CD4-positive, alpha-beta memory T cell (primary cell): ENCODE measurements at regions not wholly inside any gene's neighbourhood (a gene's known extent, or its start where the extent isn't known, plus 50 kb on each side); places are given as distances from the start of the nearest gene placed in this dataset.

Source experiments
- CTCF ChIA-PET: fragments of 350-600 bp; sonication (Branson Sonifier 250); formaldehyde crosslinking; loops from one replicate; lab custom pipeline; 2021; ENCODE audit warnings: inconsistent platforms; ENCODE audit not compliant: partially characterized antibody; lab: Charles Lee
- POLR2A ChIA-PET: fragments of 350-600 bp; sonication (Branson Sonifier 250); formaldehyde crosslinking; loops from one replicate; lab custom pipeline; 2021; ENCODE audit not compliant: partially characterized antibody; lab: Charles Lee
- DNase-seq, 5 donors: peaks; one replicate each; pipeline versions ENCODE4 v3.0.0 to v3.0.0-alpha.2; 2020 to 2022; ENCODE audit warnings: mixed read lengths in 1 of 5
- H3K27ac ChIP-seq: one replicate; pipeline ENCODE4 v1.7.0; 2013; ENCODE audit warnings: low read depth, low read length
- H3K27me3 ChIP-seq: 2 replicates; pipeline ENCODE4 v1.7.0; 2013; ENCODE audit warnings: mild to moderate bottlenecking, low read length, moderate library complexity; ENCODE audit not compliant: insufficient read depth
- H3K36me3 ChIP-seq: 2 replicates; pipeline ENCODE4 v1.7.0; 2013; ENCODE audit warnings: mild to moderate bottlenecking, low read length, moderate library complexity; ENCODE audit not compliant: insufficient read depth
- H3K4me1 ChIP-seq: 2 replicates; pipeline ENCODE4 v1.7.0; 2013; ENCODE audit warnings: mild to moderate bottlenecking, low read length, moderate library complexity; ENCODE audit not compliant: insufficient read depth
- H3K4me3 ChIP-seq, 2 donors: one replicate each; pipeline ENCODE4 v1.7.0; 2013; ENCODE audit warnings: low read length in 2 of 2, mild to moderate bottlenecking in 1 of 2
- H3K9me3 ChIP-seq, 2 donors: one replicate each; pipeline ENCODE4 v1.7.0; 2013; ENCODE audit warnings: low read length in 2 of 2, control low read depth in 1 of 2; ENCODE audit not compliant: control insufficient read depth in 1 of 2
- H3K27ac Mint-ChIP-seq, 7 donors: one replicate each; pipeline ENCODE4 v1.8.0; 2020 to 2021; ENCODE audit warnings: mixed read lengths in 7 of 7, mild to moderate bottlenecking in 6 of 7, inconsistent platforms in 3 of 7, moderate library complexity in 3 of 7
- H3K27me3 Mint-ChIP-seq, 2 donors: one replicate each; pipeline ENCODE4 v1.8.0; 2020 to 2021; ENCODE audit warnings: mixed read lengths in 2 of 2
- H3K36me3 Mint-ChIP-seq, 2 donors: one replicate each; pipeline ENCODE4 v1.8.0; 2020 to 2021; ENCODE audit warnings: mixed read lengths in 2 of 2, inconsistent platforms in 1 of 2, mild to moderate bottlenecking in 1 of 2
- H3K4me1 Mint-ChIP-seq, 4 donors: one replicate each; pipeline ENCODE4 v1.8.0; 2020 to 2021; ENCODE audit warnings: mixed read lengths in 4 of 4, mild to moderate bottlenecking in 1 of 4
- H3K4me3 Mint-ChIP-seq, 8 donors: one replicate each; pipeline ENCODE4 v1.8.0; 2020 to 2021; ENCODE audit warnings: mixed read lengths in 8 of 8, mild to moderate bottlenecking in 7 of 8, moderate library complexity in 6 of 8, inconsistent platforms in 3 of 8
- H3K9me3 Mint-ChIP-seq, 8 donors: one replicate each; pipeline ENCODE4 v1.8.0; 2020 to 2021; ENCODE audit warnings: mixed read lengths in 8 of 8, mild to moderate bottlenecking in 5 of 8, inconsistent platforms in 3 of 8, moderate library complexity in 1 of 8
- intact Hi-C: fragments of 100-400 bp; cut with micrococcal nuclease; formaldehyde crosslinking; loops from one replicate; pipeline ENCODE4 v1.15.1; 2023

GRCh38 chr4:161197474-161197873, 966.3 kb downstream of the FSTL5 start:
- no peaks in the 10 kb centered on the region for H3K36me3 Mint-ChIP-seq
- Histone ChIP-seq H3K9me3 (no peaks in the 10 kb centered on the region), H3K4me1 (no peaks in the 10 kb centered on the region), H3K27me3 (no peaks in the 10 kb centered on the region), H3K36me3 (no peaks in the 10 kb centered on the region), H3K4me3 (no peak overlapping the region), H3K27ac (no peak overlapping the region)
- peaks cover 1 to 16% (median 6%) of the 10 kb centered on the region in 8 donors for H3K9me3 Mint-ChIP-seq
- DNase-seq = no peak
- intact Hi-C loops = no loop called here
- POLR2A ChIA-PET = no interaction called here
- H3K27me3 Mint-ChIP-seq = no peaks in the 10 kb centered on the region
- H3K4me1 Mint-ChIP-seq = no peaks in the 10 kb centered on the region
- H3K4me3 Mint-ChIP-seq = no peak overlapping the region
- H3K27ac Mint-ChIP-seq = no peak overlapping the region
- CTCF ChIA-PET = no interaction called here

- no peak overlapping the region for H3K27ac ChIP-seq
- Mint-ChIP-seq H3K4me3 (no peak overlapping the region), H3K27ac (no peak overlapping the region), H3K27me3 (no peaks in the 10 kb centered on the region), H3K4me1 (no peaks in the 10 kb centered on the region), H3K36me3 (no peaks in the 10 kb centered on the region), H3K9me3 (peaks cover 0 to 8% (median 0%) of the 10 kb centered on the region in 8 donors)
- no peaks in the 10 kb centered on the region for H3K27me3 ChIP-seq
- intact Hi-C loops = no loop called here
- DNase-seq = no peak
- POLR2A ChIA-PET = no interaction called here
- peaks cover 0 to 6% of the 10 kb centered on the region in 2 donors for H3K9me3 ChIP-seq
- no peaks in the 10 kb centered on the region for H3K4me1 ChIP-seq
- no peak overlapping the region for H3K4me3 ChIP-seq
- CTCF ChIA-PET = no interaction called here
- H3K36me3 ChIP-seq = no peaks in the 10 kb centered on the region
These were observed 974.3 kb downstream of the FSTL5 start for GRCh38 chr4:161189286-161190134.

GRCh38 chr4:161188578-161188977, 975.2 kb downstream of the FSTL5 start:
- no peak overlapping the region for H3K27ac ChIP-seq
- POLR2A ChIA-PET = no interaction called here
- H3K9me3 ChIP-seq = peaks cover 0 to 6% of the 10 kb centered on the region in 2 donors
- no peaks in the 10 kb centered on the region for H3K36me3 ChIP-seq
- Mint-ChIP-seq H3K36me3 (no peaks in the 10 kb centered on the region), H3K27ac (no peak overlapping the region), H3K27me3 (no peaks in the 10 kb centered on the region), H3K9me3 (peaks cover 0 to 8% (median 0%) of the 10 kb centered on the region in 8 donors), H3K4me3 (no peak overlapping the region), H3K4me1 (no peaks in the 10 kb centered on the region)
- H3K4me3 ChIP-seq = no peak overlapping the region
- H3K4me1 ChIP-seq = no peaks in the 10 kb centered on the region
- CTCF ChIA-PET = no interaction called here
- intact Hi-C loops = no loop called here
- no peaks in the 10 kb centered on the region for H3K27me3 ChIP-seq
- DNase-seq = no peak

GRCh38 chr4:161187569-161187968, 976.2 kb downstream of the FSTL5 start:
- CTCF ChIA-PET = no interaction called here
- no peaks in the 10 kb centered on the region for H3K4me1 Mint-ChIP-seq
- no peaks in the 10 kb centered on the region for H3K36me3 Mint-ChIP-seq
- H3K27ac ChIP-seq = no peak overlapping the region
- intact Hi-C loops = no loop called here
- H3K27me3 Mint-ChIP-seq = no peaks in the 10 kb centered on the region
- no peaks in the 10 kb centered on the region for H3K4me1 ChIP-seq
- POLR2A ChIA-PET = no interaction called here
- H3K27ac Mint-ChIP-seq = no peak overlapping the region
- no peaks in the 10 kb centered on the region for H3K36me3 ChIP-seq
- H3K4me3 Mint-ChIP-seq = no peak overlapping the region
- H3K27me3 ChIP-seq = no peaks in the 10 kb centered on the region
- H3K9me3 ChIP-seq = peaks cover 0 to 6% of the 10 kb centered on the region in 2 donors
- no peak for DNase-seq
- H3K4me3 ChIP-seq = no peak overlapping the region
- H3K9me3 Mint-ChIP-seq = peaks cover 0 to 6% (median 1%) of the 10 kb centered on the region in 8 donors

- intact Hi-C loops = no loop called here
- Mint-ChIP-seq H3K36me3 (no peaks in the 10 kb centered on the region), H3K9me3 (peaks cover 0 to 6% (median 1%) of the 10 kb centered on the region in 8 donors), H3K27ac (no peak overlapping the region), H3K4me3 (no peak overlapping the region), H3K4me1 (no peaks in the 10 kb centered on the region), H3K27me3 (no peaks in the 10 kb centered on the region)
- DNase-seq = no peak
- ChIA-PET POLR2A (no interaction called here), CTCF (no interaction called here)
- Histone ChIP-seq H3K9me3 (peaks cover 0 to 6% of the 10 kb centered on the region in 2 donors), H3K4me1 (no peaks in the 10 kb centered on the region), H3K4me3 (no peak overlapping the region), H3K27me3 (no peaks in the 10 kb centered on the region), H3K27ac (no peak overlapping the region), H3K36me3 (no peaks in the 10 kb centered on the region)
These were observed 977.0 kb downstream of the FSTL5 start for GRCh38 chr4:161186750-161187149.

GRCh38 chr4:161186012-161186411, 977.8 kb downstream of the FSTL5 start:
- Mint-ChIP-seq H3K27me3 (no peaks in the 10 kb centered on the region), H3K9me3 (peaks cover 0 to 7% (median 1%) of the 10 kb centered on the region in 8 donors), H3K4me3 (no peak overlapping the region), H3K36me3 (no peaks in the 10 kb centered on the region), H3K27ac (no peak overlapping the region), H3K4me1 (no peaks in the 10 kb centered on the region)
- peaks cover 0 to 3% of the 10 kb centered on the region in 2 donors for H3K9me3 ChIP-seq
- CTCF ChIA-PET = no interaction called here
- DNase-seq = no peak
- H3K27ac ChIP-seq = no peak overlapping the region
- no peaks in the 10 kb centered on the region for H3K4me1 ChIP-seq
- intact Hi-C loops = no loop called here
- H3K4me3 ChIP-seq = no peak overlapping the region
- H3K36me3 ChIP-seq = no peaks in the 10 kb centered on the region
- H3K27me3 ChIP-seq = no peaks in the 10 kb centered on the region
- POLR2A ChIA-PET = no interaction called here

GRCh38 chr4:161183729-161184128, 980.1 kb downstream of the FSTL5 start:
- Mint-ChIP-seq H3K4me1 (no peaks in the 10 kb centered on the region), H3K27ac (no peak overlapping the region)

More at GRCh38 chr4:161183729-161184128, 980.1 kb downstream of the FSTL5 start:
- ChIA-PET POLR2A (no interaction called here), CTCF (no interaction called here)
- no peak overlapping the region for H3K4me3 Mint-ChIP-seq
- H3K9me3 Mint-ChIP-seq = peaks cover 0 to 7% (median 3%) of the 10 kb centered on the region in 8 donors
- Histone ChIP-seq H3K27ac (no peak overlapping the region), H3K36me3 (no peaks in the 10 kb centered on the region), H3K4me3 (no peak overlapping the region), H3K9me3 (no peaks in the 10 kb centered on the region), H3K27me3 (no peaks in the 10 kb centered on the region), H3K4me1 (no peaks in the 10 kb centered on the region)
- no peaks in the 10 kb centered on the region for H3K36me3 Mint-ChIP-seq
- H3K27me3 Mint-ChIP-seq = no peaks in the 10 kb centered on the region
- intact Hi-C loops = no loop called here
- DNase-seq = no peak
